GDM1 (cell line): ENCODE measurements at regions not wholly inside any gene's neighbourhood (a gene's known extent, or its start where the extent isn't known, plus 50 kb on each side); places are given as distances from the start of the nearest gene placed in this dataset.
"Not testable (repeated sequence)": the region's sequence is repeated elsewhere in the genome, so short reads cannot be mapped to it uniquely, and the experiment has no call there.

Experiments used
- DNase-seq: peaks from one replicate; lab custom pipeline; 2025; lab: John Stamatoyannopoulos, UW

DNA sequence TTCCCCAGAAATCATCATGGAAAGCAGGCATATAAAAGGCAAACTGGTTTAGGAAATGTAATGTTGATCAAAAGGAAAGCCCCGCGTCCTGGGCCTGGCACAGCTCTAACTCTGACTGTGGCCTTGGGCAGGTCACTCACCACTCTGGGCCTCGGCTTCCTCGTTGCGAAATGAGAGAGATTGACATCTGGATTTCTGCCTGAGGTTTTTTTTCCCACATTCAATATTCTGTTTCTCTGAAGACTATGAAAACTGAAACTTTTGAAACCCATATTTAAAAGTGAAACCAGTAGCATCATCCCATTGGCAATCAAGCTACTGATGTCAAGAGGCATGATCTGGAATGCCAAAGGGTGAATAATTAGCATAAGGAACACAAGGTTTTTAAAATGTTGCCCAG is 369.7 kb upstream of the NPVF start:
- DNase-seq, result no peak

DNA sequence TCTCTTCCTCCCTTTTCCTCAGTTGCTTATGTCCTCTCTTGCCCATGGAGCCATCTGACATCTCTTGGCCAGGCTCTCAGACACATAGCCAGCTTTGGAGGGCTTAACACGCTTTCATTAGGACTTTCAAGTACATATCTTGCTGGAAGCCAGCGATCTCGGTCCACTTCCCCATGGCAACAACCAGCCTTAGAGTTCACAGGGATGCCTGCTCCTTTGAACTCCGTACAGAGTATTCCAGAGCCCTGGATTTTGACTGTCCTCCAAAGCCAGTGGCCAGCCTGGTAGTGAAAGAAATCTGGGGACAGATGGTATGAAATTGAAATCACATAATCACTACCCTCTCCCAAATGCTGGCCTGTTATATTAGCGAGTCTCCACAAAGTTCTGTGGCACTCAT is 370.5 kb upstream of the NPVF start:
- DNase-seq, result no peak

DNA sequence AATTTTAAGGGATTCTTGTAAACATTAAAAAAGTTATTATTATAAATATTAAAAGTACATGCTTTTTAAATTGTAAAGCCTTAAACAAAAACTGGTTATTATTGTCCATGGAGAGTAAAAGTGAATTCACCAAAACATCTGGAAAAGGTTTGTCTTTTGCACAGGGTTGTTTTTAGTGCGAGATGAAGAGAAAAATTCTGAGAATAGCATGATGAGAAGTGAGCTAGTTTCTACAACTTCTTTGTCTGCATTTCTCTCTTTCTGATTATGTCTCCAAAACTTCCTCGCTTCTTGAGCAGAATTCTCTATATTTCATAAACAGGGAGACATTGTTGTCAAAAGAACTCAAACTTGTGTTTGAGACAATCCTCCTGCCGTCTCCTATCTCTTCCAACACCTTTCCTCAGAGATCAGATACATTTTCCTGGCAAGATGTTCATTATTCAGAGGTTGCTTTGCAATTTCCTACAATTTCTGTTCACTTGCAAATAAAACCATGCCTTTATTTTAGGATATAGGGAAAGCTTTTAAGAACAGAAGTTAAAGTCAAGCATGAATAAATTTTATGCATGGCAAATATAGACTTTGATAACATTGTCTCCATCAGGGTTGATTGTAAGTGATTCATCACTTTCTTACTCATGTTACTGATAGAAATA is 372.1 kb upstream of the NPVF start:
- no peak for DNase-seq

DNA sequence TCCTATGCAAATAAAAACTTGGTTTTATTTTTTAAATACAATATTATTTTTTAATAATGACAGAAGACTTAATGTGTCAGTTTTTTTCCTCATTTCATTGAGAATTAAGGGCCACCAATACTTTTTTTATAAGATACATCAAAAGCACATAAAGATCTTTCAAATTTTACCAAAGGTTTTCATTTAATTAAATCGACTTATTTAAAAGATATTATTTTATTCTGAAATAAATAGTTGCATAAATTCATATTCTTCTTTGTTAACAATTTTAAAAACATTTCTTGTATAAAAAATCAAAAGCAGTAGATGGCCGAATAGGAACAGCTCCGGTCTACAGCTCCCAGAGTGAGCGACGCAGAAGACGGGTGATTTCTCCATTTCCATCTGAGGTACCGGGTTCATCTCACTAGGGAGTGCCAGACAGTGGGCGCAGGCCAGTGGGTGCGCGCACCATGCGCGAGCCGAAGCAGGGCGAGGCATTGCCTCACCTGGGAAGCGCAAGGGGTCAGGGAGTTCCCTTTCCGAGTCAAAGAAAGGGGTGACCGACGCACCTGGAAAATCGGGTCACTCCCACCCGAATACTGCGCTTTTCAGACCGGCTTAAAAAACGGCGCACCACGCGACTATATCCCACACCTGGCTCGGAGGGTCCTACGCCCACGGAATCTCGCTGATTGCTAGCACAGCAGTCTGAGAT is 374.6 kb upstream of the NPVF start:
- not testable (repeated sequence) for DNase-seq

- DNase-seq, result not testable (repeated sequence)
Observed at GRCh38 chr7:25603427-25603740, 375.1 kb upstream of the NPVF start.

DNA sequence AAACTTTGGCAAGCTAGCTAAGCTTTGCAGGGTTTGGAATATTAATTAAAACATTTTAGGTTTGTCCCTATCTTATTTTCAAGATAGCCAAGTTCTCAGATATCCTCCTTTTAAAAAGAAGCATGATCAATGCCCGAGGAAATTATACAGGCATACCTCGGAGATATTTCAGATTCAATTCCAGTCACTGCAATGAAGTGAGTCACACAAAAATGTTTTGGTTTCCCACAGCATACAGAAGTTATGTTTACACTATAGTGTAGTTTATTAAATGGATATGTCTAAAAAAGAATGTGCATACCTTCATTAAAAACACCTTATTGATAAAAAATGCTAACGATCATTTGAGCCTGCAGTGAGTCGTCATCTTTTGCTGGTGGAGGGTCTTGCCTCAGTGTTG is 382.9 kb upstream of the NPVF start:
- DNase-seq, result no peak

DNA sequence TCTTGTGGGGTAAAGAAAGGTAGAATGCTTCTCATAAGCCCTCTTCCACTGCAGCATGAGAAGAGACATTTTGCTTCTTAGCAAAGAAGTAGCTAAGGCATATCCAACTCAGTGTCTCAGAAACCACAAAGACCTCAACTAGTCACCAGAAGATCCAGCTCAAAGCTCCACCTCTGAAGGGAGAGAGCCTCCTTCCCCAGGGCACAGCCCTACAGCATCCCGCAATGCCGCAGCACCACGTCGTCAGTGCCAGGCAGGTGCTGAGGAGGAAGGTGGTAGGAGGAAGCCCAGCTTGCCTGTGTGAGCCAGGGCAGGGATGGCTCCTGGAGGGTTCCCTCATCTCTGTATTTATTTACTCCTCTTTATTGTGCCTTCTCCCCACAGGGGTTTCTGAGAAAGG is 385.6 kb upstream of the NPVF start:
- DNase-seq, result no peak

DNA sequence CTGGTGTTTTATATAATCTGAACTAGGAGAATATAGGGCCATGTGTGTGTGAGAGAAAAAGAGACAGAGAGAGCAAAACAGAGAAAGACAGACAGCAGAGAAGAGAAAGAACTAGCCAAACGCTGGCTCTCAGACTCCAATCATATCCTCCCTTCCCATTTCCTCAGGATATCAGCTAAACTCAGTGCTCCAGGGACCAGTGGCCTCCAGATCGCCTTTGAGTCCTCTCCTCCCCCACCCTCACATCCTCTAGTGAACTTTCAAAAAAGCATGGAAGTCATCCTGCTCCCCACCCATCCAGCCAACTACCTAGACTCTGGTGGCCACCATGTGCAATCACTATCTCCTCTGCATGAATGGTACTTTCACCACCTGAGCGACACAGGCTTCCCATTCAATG is 386.1 kb upstream of the NPVF start:
- no peak for DNase-seq

GRCh38 chr7:25615003-25615402 is 386.7 kb upstream of the NPVF start:
- DNase-seq, result no peak

DNA sequence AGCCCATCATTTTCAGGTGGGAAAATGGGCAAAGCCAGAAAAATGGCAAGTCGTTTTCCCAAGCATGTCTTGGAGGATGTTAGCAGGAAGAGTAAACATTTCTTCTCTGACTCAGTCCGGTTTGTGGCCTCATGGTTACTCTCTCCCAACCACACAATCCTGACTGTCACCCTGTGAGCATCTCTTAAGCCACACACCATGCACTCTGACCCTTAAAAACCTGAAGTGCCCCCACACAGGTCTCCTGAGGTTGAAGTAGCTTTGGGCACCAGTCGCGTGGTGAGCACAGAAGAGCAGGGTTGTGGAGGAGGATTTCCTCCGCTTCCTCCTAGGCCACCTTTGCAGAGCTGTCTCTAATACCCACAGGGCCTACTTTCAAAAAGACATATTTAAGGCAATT is 387.3 kb upstream of the NPVF start:
- no peak for DNase-seq

DNA sequence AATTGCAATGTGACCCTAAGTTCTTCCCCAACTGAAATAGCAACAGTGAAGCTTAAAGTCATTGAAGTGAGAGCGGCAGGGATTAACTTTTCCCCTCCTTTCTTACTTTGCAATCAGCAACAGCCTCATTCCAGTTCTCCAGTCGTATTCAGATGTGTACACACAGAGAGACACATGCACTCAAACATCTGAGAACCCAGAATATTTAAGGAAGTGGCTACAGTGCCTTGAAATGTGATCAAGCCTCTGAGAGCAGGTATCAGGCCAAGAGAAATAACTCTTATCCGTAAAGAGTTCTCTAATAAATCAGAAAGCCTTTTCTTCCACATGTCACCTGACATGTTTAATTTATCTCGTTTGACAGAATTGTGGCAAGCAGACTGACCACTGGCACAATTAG is 388.9 kb upstream of the NPVF start:
- no peak for DNase-seq

DNA sequence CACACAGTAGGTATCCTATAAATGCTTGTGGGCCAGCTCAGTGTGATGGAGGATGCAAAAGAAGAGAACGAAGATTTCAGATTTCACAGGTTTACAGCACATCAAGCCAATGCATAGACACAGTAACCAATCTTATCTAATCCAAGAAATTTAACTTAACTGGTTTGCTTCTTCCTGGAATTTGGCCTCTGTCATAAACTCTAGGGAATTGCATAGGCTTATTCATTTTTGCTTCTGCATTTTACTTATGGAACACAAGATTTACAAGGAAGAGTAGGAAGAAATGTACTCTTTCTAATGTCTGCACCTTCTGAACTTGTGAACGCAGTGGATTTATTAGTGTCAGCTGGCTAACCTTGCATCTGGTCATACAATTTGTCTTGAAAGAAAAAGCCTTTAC is 389.4 kb upstream of the NPVF start:
- no peak for DNase-seq

DNA sequence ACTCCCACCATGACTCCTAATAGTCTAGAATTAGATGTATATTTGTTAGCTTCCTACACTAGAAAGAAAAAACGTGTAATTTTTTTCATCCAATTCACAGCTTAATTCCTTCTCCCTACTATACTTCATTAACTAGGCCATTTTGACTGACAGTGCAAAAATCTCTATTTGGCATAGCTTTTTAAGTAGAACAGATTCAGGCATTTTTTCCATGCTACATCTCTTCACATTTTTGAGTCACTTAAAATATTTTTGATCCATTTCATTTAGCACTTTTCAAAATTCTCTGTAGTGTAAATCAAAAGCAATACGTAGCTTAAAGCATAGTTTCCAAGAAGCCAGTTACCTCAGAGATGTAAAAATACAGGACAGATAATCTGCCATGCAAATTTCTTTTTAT is 391.1 kb upstream of the NPVF start:
- no peak for DNase-seq

- DNase-seq, result peak; percentile 4
Observed at GRCh38 chr7:25619963-25620799, 391.9 kb upstream of the NPVF start.

DNA sequence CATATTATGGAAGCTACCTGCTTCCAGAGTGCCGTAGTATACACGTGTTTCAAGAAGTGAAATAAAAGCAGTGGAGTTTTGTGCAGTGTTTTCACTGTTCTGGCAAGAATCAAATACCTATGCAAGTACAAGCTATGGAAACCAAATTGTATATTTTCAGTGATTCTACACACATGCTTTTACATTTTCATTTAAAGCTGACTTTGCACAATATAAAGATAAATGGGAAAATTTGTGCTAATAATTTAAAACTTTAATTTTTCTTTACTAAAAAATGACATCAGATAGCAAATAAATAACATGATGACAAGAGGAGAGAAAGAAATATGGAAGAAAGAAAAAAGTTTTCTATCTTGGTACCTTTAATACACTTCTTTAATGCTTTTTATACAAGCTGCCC is 393.7 kb upstream of the NPVF start:
- no peak for DNase-seq

DNA sequence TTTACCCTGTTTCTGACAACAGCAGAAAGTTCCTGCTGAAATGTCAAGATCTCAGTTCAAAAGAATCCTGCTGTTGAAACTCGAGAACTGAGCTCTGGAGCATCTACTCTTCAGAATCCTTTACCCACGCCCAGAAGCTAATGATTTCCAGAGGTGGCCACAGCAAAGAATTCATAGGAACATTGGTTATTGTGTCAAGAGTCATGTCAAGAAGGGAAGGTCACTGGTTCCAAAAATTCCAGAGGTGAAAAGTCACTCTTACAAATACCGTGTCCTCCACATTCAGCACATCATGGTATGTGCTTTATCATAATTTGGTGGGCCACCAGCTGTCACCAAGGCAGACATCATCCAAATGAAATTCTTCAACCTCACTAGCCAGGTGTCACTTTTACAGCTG is 394.4 kb upstream of the NPVF start:
- DNase-seq, result no peak

GRCh38 chr7:25624051-25624450 is 395.8 kb upstream of the NPVF start:
- no peak for DNase-seq

DNA sequence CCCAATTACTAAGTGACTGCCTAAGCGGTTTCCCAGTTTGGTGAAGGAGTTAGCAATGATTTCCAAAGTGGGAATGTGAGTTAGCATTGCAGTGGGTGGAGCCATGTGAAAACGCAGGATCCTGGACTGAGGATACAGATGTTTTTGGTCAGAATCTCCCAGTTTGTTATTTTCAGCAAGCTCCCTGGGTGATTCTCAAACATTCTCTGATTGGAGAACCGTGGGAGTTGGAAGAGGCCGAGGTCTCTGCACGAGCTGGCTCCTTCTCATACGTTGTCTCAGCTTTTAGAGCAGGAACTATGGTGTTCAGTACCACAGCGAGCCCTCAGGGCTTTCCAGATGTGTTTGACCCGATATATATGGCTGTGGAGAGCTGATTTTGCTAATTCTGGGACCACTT is 396.5 kb upstream of the NPVF start:
- no peak for DNase-seq

- DNase-seq, result no peak
Observed at GRCh38 chr7:25625306-25625992, 397.2 kb upstream of the NPVF start.

GRCh38 chr7:25626451-25627131 is 398.3 kb upstream of the NPVF start:
- no peak for DNase-seq

- no peak for DNase-seq
Observed at GRCh38 chr7:25628446-25628845, 400.2 kb upstream of the NPVF start.

- no peak for DNase-seq
Observed at GRCh38 chr7:25632616-25633015, 404.3 kb upstream of the NPVF start.
